Effector CD8-positive, alpha-beta T cell (primary cell): ENCODE measurements at regions not wholly inside any gene's neighbourhood (a gene's known extent, or its start where the extent isn't known, plus 50 kb on each side); places are given as distances from the start of the nearest gene placed in this dataset.

ENCODE experiments used
- DNase-seq: peaks from one replicate; lab custom pipeline; 2025; lab: John Stamatoyannopoulos, UW

GRCh38 chr15:95561463-95561862 is 769.0 kb upstream of the NR2F2 start:
- DNase-seq, result no peak

- DNase-seq, result no peak
Measured at GRCh38 chr15:95563634-95564033, 766.9 kb upstream of the NR2F2 start.

GRCh38 chr15:95565016-95565600 is 765.4 kb upstream of the NR2F2 start:
- DNase-seq, result no peak

GRCh38 chr15:95565690-95566089 is 764.8 kb upstream of the NR2F2 start:
- DNase-seq, result no peak

- DNase-seq, result no peak
Measured at GRCh38 chr15:95567686-95568085, 762.8 kb upstream of the NR2F2 start.

- DNase-seq, result no peak
Measured at GRCh38 chr15:95574053-95574452, 756.4 kb upstream of the NR2F2 start.

GRCh38 chr15:95577927-95578326 is 752.6 kb upstream of the NR2F2 start:
- no peak for DNase-seq

GRCh38 chr15:95580121-95580520 is 750.4 kb upstream of the NR2F2 start:
- no peak for DNase-seq

- no peak for DNase-seq
Measured at GRCh38 chr15:95581595-95581994, 748.9 kb upstream of the NR2F2 start.

- no peak for DNase-seq
Measured at GRCh38 chr15:95584088-95584487, 746.4 kb upstream of the NR2F2 start.

- no peak for DNase-seq
Measured at GRCh38 chr15:95588056-95588455, 742.4 kb upstream of the NR2F2 start.

- DNase-seq, result no peak
Measured at GRCh38 chr15:95590533-95591044, 739.9 kb upstream of the NR2F2 start.

- no peak for DNase-seq
Measured at GRCh38 chr15:95591270-95591669, 739.2 kb upstream of the NR2F2 start.

GRCh38 chr15:95591886-95592285 is 738.6 kb upstream of the NR2F2 start:
- DNase-seq, result no peak

GRCh38 chr15:95594496-95594895 is 736.0 kb upstream of the NR2F2 start:
- DNase-seq, result no peak

- DNase-seq, result no peak
Measured at GRCh38 chr15:95595759-95596158, 734.7 kb upstream of the NR2F2 start.

GRCh38 chr15:95596496-95596895 is 734.0 kb upstream of the NR2F2 start:
- no peak for DNase-seq

- no peak for DNase-seq
Measured at GRCh38 chr15:95598251-95598855, 732.1 kb upstream of the NR2F2 start.

GRCh38 chr15:95600367-95600766 is 730.1 kb upstream of the NR2F2 start:
- no peak for DNase-seq

GRCh38 chr15:95600884-95601283 is 729.6 kb upstream of the NR2F2 start:
- no peak for DNase-seq

- no peak for DNase-seq
Measured at GRCh38 chr15:95601525-95601924, 729.0 kb upstream of the NR2F2 start.

- DNase-seq, result no peak
Measured at GRCh38 chr15:95603802-95604201, 726.7 kb upstream of the NR2F2 start.

- no peak for DNase-seq
Measured at GRCh38 chr15:95604634-95605036, 725.9 kb upstream of the NR2F2 start.

- no peak for DNase-seq
Measured at GRCh38 chr15:95605098-95605497, 725.4 kb upstream of the NR2F2 start.
